Endodermal cell (in vitro differentiated cells): ENCODE measurements at regions not wholly inside any gene's neighbourhood (a gene's known extent, or its start where the extent isn't known, plus 50 kb on each side); places are given as distances from the start of the nearest gene placed in this dataset.

Source experiments
- DNase-seq: peaks from one replicate; pipeline ENCODE4 v3.0.0-alpha.2; 2017
- H3K27ac ChIP-seq: 2 replicates; pipeline ENCODE4 v1.5.1; 2013; ENCODE audit warnings: mild to moderate bottlenecking, low read depth, low read length, moderate library complexity
- H3K27me3 ChIP-seq: 2 replicates; pipeline ENCODE4 v1.6.1; 2013; ENCODE audit warnings: mild to moderate bottlenecking, low read length, moderate library complexity; ENCODE audit not compliant: insufficient read depth, control insufficient read depth, poor library complexity, severe bottlenecking
- H3K36me3 ChIP-seq: 2 replicates; pipeline ENCODE4 v1.7.0; 2013; ENCODE audit warnings: mild to moderate bottlenecking, low read length, moderate library complexity; ENCODE audit not compliant: control insufficient read depth, insufficient read depth
- H3K4me1 ChIP-seq: one replicate; pipeline ENCODE4 v1.7.0; 2013; ENCODE audit warnings: low read length; ENCODE audit not compliant: control insufficient read depth, insufficient read depth
- H3K4me3 ChIP-seq: 2 replicates; pipeline ENCODE4 v1.5.1; 2013; ENCODE audit warnings: mild to moderate bottlenecking, low read length, moderate library complexity
- H3K9ac ChIP-seq: 2 replicates; pipeline ENCODE4 v1.6.1; 2013; ENCODE audit warnings: mild to moderate bottlenecking, low read length, moderate library complexity; ENCODE audit not compliant: poor library complexity, severe bottlenecking; ENCODE audit errors: extremely low read depth
- H3K9me3 ChIP-seq: 2 replicates; pipeline ENCODE4 v1.6.1; 2013; ENCODE audit warnings: mild to moderate bottlenecking, low read length, moderate library complexity; ENCODE audit not compliant: control insufficient read depth
- H3K27ac Mint-ChIP-seq: 2 replicates; pipeline ENCODE4 v1.8.0; 2020; ENCODE audit warnings: mixed read lengths
- H3K27me3 Mint-ChIP-seq: 2 replicates; pipeline ENCODE4 v1.8.0; 2021; ENCODE audit warnings: mild to moderate bottlenecking, mixed read lengths; ENCODE audit not compliant: insufficient read depth
- H3K36me3 Mint-ChIP-seq: 2 replicates; pipeline ENCODE4 v1.8.0; 2020; ENCODE audit warnings: low read depth, mixed read lengths
- H3K4me1 Mint-ChIP-seq: 2 replicates; pipeline ENCODE4 v1.8.0; 2020; ENCODE audit warnings: mixed read lengths
- H3K4me3 Mint-ChIP-seq: 2 replicates; pipeline ENCODE4 v1.8.0; 2020; ENCODE audit warnings: mild to moderate bottlenecking, moderate library complexity, mixed read lengths
- H3K9me3 Mint-ChIP-seq: 2 replicates; pipeline ENCODE4 v1.8.0; 2020; ENCODE audit warnings: mild to moderate bottlenecking, mixed read lengths
- CTCF ChIP-seq: fragments of 200-600 bp; sonication (generic); conservative IDR thresholded peaks from 2 replicates; pipeline ENCODE4 v1.5.0; 2021; ENCODE audit warnings: antibody characterized with exemption, mild to moderate bottlenecking
- WGBS, 2 experiments: methylation state at CpG; one replicate each; pipeline versions ENCODE4 v1.1.5 to v1.1.7; 2013; ENCODE audit warnings: missing lambda C conversion rate in 2 of 2, mixed read lengths in 1 of 2; ENCODE audit not compliant: insufficient coverage in 1 of 2, insufficient read length in 1 of 2; 5-methylcytosine and 5-hydroxymethylcytosine counted together

- Histone ChIP-seq H3K9ac (no peak overlapping the region), H3K27ac (no peak overlapping the region), H3K27me3 (no peaks in the 10 kb centered on the region), H3K9me3 (no peaks in the 10 kb centered on the region), H3K4me1 (peaks cover 7% of the 10 kb centered on the region), H3K4me3 (no peak overlapping the region), H3K36me3 (no peaks in the 10 kb centered on the region)
- H3K27me3 Mint-ChIP-seq: no peaks in the 10 kb centered on the region
- no peak for DNase-seq
- H3K27ac Mint-ChIP-seq: no peak overlapping the region
- TF ChIP-seq CTCF: no peak
- no peaks in the 10 kb centered on the region for H3K36me3 Mint-ChIP-seq
- H3K4me3 Mint-ChIP-seq: no peak overlapping the region
- WGBS, 2 experiments: 65 to 80% methylated on average over 1 to 2 of the region's 2 CpGs
- H3K9me3 Mint-ChIP-seq: peaks cover 1% of the 10 kb centered on the region
- peaks cover 11% of the 10 kb centered on the region for H3K4me1 Mint-ChIP-seq
Measured at GRCh38 chr13:61727767-61728166, 312.1 kb upstream of the PCDH20 start.

- no peak overlapping the region for H3K9ac ChIP-seq
- no peak for TF ChIP-seq CTCF
- Mint-ChIP-seq H3K9me3 (peaks cover 1% of the 10 kb centered on the region), H3K27ac (no peak overlapping the region), H3K4me3 (no peak overlapping the region), H3K27me3 (no peaks in the 10 kb centered on the region), H3K36me3 (no peaks in the 10 kb centered on the region), H3K4me1 (peaks cover 11% of the 10 kb centered on the region)
- DNase-seq: no peak
- no peaks in the 10 kb centered on the region for H3K36me3 ChIP-seq
- peaks cover 7% of the 10 kb centered on the region for H3K4me1 ChIP-seq
- H3K27ac ChIP-seq: no peak overlapping the region
- H3K4me3 ChIP-seq: no peak overlapping the region
- no peaks in the 10 kb centered on the region for H3K27me3 ChIP-seq
- no peaks in the 10 kb centered on the region for H3K9me3 ChIP-seq
Measured at GRCh38 chr13:61725806-61726205, 310.2 kb upstream of the PCDH20 start.

- Mint-ChIP-seq H3K9me3 (no peaks in the 10 kb centered on the region), H3K27me3 (no peaks in the 10 kb centered on the region), H3K36me3 (no peaks in the 10 kb centered on the region), H3K27ac (no peak overlapping the region), H3K4me3 (no peak overlapping the region), H3K4me1 (no peaks in the 10 kb centered on the region)
- Histone ChIP-seq H3K4me3 (no peak overlapping the region), H3K9ac (no peak overlapping the region), H3K27me3 (no peaks in the 10 kb centered on the region), H3K4me1 (no peaks in the 10 kb centered on the region), H3K9me3 (no peaks in the 10 kb centered on the region), H3K27ac (no peak overlapping the region), H3K36me3 (no peaks in the 10 kb centered on the region)
- no peak for TF ChIP-seq CTCF
- 83% methylated on average over 2 of the region's 2 CpGs; no CpG with 5 or more reads in 1 of the 2 experiments for WGBS, 2 experiments
- no peak for DNase-seq
Measured at GRCh38 chr13:61722119-61722518, 306.5 kb upstream of the PCDH20 start.
